CD4-positive, alpha-beta T cell treated with Interferon alpha-2 for 1 hour (primary cell): ENCODE measurements at regions not wholly inside any gene's neighbourhood (a gene's known extent, or its start where the extent isn't known, plus 50 kb on each side); places are given as distances from the start of the nearest gene placed in this dataset.

ENCODE experiments used
- DNase-seq, 2 donors: peaks; one replicate each; pipeline ENCODE4 v3.0.0-alpha.2; 2020 to 2022

DNA sequence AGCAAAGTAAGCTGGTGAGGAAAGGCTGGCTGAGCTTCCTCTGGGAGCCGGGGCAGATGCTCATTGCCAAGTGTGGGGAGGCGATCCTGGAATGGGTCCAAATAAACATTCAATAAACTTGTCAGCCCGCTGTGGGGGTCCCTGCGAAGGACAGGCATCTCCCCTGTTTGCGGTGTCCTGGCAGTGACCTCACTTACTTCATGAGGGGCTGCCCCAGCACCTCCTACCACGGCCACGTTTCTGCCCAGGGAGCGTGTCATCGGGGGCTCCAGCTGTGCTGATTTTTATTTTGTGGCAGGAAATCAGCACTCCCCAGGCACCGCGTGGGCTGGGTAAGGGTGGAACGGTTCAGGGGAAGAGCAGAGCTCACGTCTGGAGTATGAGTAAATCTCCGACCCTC, 493.9 kb upstream of the B3GAT1 start:
- no peak for DNase-seq

DNA sequence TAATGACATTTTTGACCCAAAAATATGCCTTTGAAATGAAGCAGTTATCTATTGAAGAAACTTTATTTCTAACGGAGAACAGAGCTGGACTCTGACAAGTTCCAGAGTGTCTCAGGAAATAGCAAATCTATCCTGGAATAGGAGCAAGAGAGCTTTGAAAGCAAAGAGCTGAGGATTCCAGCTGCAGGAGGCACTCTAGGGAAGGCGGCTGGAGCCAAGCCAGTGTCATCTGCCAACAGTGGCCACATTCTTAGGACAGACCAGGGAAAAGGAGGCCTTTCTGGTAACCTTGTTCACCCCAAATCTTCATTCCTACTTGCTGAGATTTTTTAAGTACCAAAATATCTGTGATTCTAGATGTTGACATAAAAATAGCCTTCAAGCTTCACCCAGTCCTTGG, 493.5 kb upstream of the B3GAT1 start:
- DNase-seq = no peak

DNA sequence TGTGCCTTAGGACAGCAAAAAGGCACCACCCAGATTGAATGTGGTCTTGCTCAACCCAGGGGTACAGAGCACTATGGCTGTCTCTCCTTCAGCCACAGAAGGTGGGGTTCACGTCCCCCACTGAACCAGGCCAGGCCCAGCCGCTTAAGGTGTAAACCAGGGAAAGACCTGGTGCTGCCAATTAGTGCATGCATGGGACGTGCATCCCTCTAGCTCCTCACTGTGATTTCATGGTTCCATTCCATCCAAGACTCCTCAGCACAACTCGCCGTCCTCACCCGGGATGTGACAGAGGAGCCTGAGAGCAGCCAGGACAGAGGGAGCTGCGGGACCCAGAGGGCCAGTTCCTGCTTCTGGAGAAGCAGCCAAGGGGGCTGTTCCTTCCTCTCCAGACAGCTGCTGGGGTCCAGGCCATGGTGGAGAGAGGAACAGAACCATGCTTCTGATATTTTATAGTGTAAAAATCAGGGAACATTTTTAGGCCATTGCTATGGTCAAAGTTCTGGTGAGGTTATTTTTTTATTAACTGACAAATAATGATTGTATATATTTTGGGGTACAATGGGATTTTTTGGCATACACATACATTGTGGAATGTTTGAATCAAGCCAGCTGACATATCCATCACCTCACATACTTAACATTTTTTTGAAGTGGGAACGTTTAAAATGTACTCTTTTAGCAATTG, 492.2 kb upstream of the B3GAT1 start:
- DNase-seq = no peak

DNA sequence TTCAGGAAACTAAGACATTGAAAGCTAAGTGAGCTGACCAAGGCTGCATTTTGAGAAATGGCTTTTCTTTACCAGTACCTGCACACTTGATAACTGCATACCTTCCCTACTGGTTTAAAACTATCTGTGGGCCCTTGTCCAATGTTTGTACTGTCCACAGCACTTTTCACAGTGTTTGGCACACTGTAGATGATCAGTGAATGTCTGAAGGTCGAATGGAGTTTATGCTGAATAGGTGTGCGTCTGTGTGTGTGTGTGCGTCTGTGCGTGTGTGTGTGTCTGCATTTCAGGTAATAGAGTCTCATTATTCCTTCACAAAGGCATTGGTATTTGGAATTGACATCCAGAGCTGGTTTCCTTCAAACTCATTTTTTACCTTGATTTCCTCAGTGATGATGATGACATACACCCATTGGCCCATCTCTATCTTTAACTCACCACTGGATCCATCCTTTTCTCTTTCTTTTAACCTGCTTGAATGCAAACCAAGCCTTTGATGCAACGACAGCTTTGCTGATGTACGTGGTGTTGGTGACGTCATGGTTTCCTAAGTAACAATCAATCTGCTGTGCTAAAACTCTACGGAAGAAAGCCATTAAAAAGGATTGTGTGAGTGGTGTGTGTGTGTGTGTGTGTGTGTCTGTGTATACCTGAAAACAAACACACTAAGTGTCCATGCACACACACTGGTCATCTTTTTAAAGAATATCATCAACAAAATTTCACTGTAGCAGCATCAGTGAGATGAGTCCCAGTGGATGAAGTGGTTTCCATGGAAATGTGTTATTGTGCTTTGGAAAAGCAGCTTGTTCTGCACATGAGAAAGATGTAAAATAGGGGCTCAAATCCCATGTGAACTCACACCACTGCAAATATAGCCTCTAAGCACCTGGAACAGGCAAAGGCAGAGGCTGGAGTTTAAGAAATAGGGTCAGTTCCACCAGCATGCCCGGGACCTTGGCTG, 490.2 kb upstream of the B3GAT1 start:
- DNase-seq = no peak

DNA sequence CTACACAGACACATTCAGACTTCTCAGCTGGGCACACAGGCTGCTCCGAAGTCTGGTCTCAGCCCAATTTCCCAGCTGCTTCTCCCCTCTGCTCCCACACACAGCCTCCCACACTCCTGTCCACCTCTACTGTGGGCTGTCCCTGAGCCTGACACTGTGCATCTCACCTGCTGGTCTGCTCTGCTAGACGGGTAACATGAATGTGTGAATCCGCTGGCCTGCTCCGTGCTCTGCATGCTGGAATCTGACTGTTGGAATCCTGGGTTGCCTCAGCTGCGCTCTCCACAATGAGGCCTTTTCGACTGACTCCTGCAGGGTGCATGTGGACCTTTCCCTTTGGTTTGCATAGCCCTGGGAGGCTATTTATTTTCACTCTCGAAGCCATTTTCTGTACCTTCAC, 489.5 kb upstream of the B3GAT1 start:
- no peak for DNase-seq

DNA sequence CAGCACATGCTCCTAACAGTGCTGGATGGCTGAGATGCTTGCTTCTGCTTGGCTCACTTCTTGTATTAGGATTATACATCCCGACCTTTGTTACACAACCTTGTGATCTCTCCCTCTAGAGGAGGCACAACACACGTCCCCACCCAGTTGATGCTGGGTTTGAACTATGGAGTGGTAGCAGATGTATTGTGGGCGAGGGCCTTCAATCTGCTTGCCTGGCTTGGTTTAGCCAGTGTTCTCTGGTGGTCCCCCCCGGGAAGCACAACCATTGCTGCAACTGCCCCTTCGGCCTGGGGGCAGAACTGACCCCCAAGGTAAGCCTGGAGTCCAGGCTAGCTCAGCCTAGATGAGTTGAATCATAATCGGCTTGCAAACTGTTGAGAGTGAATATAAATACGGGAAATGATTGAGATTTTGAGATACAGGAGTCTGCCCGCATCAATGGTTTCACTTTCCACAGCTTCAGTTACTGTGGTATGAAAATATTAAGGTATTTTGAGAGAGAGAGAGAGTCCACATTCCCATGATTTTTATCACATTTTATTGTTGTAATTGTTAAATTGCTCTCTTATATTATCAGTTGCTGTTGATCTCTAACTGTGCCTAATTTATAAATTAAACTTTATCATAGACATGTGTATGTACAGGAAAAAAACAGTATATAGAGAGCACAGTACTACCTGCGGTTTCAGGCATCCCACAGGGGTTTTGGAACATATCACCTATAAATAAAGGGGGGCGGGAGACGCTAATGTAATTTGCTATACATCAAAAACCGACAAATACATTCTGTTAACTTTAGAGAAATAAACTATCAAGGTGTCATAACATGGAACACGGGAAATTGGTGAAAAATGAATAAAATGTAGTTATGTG, 482.0 kb upstream of the B3GAT1 start:
- DNase-seq = no peak

DNA sequence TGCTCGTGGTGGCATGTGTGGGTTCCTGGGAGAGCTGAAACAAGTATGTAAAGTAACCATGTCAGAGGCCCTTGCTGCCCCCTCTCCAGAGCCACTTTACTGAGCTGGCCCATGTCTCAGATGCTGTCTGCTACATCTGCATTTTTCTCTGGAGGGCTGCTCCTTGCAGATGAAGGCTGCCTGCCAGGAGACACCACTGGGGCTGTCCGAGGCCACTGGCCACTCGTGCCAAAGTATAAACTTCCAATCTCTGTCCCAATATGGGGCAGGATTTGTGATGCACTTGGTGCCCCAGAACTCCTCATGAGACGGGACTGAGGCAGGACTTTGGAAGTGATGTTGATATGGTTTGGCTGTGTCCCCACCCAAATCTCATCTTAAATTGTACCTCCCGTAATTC, 478.4 kb upstream of the B3GAT1 start:
- DNase-seq = no peak

DNA sequence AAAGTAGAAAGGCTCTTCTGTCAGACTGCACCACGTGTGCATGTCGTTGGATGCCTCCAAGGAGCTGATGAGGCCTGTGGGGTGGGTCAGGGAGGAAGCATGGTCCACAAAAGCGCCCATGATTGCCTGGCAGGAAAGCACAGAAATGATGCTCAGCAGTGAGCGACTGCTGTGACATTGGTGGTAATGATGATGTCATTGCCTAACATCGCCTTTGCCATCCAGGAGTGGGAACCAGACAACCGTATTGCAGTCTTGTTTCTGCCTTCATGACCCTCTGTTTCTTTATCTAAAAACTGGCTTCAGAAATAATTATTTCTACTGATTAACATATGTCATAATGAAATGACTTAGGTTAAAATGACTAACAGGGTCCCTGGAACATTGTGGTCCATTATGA, 477.8 kb upstream of the B3GAT1 start:
- DNase-seq = no peak

DNA sequence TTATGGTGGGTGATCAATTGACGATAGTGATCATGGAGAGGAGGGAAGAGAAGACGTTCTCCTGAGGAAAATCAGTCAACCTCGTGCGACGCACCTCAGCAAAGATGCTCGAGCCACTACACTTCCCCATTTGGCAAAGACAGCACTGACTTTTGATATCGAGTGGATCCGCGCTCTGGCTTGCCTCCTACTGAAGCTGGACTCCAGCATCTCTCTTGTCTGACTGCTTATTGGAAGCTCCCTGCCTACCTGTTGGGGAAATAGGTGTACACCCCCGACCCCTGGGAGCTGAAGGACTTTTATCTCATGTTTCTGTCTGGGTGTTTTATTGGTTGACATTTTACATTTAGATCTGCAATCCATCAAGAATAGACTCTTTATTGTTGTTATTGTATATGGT, 476.8 kb upstream of the B3GAT1 start:
- DNase-seq = no peak

DNA sequence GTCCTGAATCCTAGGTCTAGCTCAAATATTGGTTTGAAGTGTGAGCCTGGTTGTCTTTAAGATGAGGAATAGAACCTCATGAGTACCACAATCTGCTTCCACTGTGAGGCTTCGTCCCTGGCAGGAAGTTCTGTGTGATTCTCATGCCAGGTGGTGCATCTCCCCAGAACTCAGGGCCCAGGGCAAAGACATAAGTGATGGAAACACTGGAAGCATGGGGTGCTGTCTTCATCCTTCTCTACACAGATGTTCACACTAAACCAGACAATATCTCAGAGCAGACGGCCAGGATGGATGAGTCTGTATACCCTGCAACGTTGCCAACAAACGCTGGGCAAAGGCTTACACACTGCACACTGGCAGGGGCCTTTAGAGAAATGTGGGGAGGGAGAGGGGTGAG, 475.9 kb upstream of the B3GAT1 start:
- no peak for DNase-seq

DNA sequence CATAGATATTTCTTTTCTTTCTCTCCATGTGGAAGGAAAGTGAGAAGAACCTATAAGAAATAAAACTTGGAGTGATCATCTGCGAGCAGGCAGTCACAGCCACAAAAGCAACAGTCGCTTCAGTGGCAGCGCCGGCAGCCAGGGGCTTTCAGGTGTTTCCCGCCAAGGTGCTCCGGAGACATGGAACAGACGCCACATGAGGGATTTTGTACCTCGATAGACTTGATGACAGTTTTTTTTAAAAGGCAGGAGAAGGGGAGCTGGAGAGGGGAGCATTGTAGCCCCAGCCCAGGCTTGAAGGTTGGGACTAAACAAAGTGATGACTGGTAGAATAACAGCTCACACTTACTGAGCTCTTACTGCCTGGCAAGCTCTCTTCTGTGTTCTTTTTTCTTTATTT, 471.4 kb upstream of the B3GAT1 start:
- no peak for DNase-seq

DNA sequence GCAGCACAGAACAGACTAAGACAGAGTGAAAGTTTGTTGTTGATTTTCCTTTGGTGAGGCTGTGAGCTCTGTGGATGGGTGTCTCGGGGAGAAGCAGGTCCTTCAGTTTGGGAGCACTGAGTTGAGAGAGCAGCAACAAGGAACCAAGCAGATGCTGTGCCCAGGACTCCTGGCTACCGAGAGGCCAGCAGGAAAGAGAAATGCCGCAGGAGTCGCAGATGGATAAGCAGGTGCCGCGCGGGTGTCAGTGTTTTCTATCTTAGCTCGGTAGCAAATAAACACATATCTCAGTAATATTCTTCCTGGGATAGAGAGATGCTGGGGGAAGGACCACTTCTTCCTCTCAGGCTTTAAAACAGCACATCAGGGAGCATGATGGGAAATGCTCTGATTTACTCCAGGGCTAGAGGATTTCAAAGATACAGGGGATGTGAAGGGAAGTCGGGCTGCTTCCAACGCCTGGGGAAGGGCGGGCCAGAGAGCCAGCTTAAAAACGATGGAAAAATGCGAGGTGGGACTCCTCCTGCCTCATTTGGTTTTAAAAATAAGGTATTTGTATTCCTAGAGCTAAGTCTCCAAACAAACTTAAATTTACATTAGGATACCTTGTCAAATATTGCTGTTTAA, 470.7 kb upstream of the B3GAT1 start:
- no peak for DNase-seq

DNA sequence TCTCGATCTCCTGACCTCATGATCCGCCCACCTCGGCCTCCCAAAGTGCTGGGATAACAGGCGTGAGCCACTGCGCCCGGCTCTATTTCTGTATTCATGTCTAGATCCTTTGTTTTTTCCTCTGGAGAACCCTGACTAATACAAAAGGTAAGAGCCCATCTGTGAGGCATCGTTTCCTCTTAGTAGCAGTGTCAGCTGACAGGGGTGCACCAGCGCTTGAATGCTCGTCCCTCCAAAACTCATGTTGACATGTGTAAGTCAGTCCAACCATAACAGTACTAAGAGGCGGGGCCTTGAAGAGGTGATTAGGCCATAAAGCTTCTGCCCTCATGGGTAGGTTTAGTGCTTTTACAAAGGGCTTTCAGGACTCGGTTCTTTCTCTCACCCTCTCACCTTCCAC, 470.1 kb upstream of the B3GAT1 start:
- no peak for DNase-seq

DNA sequence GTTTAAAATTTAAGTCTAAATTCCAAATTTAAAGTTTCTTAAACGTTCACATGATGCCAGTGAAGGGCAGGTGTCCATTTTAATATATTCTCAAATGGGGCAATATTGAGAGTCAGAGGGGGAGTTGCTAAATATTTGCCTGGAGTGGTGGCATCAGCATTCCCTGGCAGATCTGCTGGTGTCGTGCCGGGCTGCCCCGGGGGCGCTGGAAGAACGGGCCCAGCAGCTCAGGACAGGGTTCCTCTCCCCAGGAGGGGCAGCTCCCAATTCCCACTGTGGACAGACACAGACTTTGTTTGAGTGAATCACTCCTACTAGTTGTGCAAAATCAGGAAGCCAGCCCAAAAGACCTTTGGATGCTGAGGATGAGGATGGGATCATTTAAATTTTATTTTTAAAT, 468.7 kb upstream of the B3GAT1 start:
- DNase-seq = no peak

DNA sequence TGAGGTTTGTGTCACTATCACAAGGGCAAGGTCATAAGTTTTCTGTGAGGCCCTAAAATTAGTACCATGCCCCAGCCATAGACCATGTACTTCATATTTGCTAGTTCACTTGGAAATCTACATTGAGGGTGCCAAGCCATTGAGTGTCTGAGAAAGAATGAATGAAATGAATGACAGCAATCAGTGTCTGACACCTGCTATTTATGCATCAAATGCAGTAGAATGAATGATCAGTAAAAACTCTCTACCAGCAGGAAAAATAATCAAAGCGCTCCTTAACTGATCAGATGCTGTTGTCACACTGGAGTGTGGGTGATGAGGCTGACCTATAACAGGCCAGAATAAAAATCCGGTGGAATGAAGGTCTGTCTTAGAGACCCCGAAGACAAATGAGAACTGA, 467.9 kb upstream of the B3GAT1 start:
- DNase-seq = no peak

DNA sequence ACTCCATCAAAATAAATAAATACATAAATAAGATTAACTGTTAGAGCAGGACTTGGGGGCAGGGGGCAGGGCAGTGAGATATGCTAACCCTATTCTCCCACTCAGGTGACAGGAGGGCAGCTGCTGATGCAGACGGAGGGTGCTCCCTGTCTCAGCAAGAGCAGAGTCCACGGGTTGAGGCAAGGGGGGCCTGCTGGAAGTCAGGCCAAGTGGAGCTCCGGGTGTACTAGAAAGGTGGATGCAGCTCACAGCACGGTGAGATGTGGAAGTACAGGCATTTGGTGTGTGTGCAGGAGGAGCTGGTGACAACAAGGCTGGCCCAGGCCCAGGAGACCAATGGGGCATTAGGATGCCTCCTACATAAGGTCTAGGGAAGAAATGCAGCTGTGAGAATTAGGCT, 467.3 kb upstream of the B3GAT1 start:
- no peak for DNase-seq

DNA sequence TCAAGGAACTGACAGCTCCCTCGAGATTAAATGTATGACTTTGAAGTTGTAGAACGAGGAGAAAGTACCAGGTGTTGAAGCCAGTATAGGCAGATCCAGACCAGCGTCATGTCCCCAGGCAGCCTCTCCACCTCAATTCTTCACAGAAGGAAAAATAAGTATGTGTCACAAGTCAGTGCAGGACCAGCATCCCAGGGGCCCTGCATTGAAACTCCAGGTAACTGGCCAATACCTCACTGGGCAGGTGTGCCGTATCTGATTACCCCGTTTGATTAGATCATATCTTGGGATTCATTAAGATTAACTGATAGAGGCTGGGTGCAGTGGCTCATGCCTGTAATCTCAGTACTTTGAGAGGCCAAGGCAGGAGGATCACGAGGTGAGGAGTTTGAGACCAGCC, 466.7 kb upstream of the B3GAT1 start:
- no peak for DNase-seq

DNA sequence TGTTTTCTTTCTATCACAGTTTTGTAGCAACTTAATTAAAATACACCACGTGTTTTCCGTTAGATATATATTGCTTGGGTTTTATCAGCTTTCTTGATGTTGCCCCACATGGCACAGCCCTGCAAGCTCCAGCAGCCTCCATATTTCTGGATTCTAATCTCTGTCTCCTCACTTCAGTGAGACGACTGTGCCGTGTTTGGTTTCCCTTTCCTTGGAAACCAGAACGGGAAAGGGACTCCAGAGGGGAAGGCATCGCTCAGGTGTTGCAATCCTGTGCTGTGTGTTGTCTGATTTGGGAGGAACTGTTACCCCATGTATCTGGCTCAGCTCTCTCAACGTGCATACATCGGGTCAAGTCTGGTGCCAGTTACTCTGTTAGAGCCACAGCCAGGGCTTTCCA, 464.2 kb upstream of the B3GAT1 start:
- no peak for DNase-seq

DNA sequence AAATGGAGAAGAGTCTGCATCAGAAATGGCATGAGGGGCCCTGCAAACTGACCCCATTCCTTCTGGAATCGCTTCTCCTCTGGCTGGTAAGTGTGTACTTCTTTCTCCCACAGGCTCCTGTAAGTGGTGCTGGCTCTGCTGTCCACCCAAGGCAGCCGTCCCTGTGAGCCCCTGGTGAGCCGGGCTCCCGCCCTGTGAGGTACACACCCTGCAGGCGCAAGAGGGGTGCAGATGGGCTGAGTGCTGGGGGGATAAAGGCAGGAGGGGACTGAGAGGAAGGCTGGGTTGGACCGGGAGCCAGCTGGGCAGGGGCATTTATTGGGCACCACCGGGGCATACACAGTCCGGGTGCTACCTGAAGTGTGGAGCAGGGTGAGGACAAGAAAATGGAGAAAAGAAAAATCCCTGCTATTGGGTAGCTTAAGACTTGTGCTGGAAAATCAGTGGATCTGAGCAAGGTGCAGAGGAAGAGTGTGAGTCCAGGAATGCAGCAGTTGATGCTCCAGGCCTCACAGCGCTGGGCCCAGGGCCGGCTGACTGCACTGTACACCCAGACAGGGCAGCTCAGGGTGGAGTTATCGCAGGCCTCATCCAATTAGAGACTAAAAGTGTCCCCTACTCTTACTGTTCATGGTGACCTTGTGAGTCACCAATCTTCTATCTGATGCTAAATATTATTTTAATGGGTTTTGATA, 455.1 kb upstream of the B3GAT1 start:
- no peak for DNase-seq

DNA sequence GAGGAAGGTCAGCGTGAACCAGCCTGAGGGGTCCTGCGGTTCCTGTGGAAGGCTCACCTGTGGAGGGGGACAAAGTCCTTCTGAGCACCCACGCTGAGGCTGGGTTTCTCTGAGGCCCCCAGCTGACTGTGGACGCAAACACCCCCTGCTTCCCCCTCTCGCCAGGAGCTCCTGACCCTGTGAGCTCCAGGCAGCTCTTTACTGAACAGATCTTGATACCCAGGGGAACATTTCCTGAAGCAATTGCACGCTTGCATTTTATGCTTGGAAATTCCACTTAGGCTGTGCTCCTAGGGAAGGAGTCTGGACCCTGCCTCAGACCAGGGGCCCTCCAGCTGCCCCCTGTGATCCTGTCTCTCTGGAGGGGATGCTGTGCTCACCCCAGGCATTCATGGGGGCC, 454.2 kb upstream of the B3GAT1 start:
- no peak for DNase-seq

DNA sequence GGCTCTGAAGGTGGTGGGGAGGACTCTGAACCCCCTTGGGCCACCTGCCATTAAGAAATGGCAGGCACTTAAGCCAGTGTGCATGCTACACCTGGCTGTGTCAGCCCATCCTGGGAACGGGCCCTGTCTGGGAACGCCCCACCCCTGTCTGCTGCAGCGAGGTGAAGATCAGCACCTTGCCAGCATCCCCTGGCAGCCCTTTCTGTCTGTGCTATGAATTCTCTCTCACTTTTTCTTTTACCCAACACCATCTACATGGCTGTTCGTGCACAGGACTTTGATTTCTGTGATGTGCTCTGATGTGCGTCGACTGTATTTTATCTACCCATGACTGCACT, 452.9 kb upstream of the B3GAT1 start:
- no peak for DNase-seq

DNA sequence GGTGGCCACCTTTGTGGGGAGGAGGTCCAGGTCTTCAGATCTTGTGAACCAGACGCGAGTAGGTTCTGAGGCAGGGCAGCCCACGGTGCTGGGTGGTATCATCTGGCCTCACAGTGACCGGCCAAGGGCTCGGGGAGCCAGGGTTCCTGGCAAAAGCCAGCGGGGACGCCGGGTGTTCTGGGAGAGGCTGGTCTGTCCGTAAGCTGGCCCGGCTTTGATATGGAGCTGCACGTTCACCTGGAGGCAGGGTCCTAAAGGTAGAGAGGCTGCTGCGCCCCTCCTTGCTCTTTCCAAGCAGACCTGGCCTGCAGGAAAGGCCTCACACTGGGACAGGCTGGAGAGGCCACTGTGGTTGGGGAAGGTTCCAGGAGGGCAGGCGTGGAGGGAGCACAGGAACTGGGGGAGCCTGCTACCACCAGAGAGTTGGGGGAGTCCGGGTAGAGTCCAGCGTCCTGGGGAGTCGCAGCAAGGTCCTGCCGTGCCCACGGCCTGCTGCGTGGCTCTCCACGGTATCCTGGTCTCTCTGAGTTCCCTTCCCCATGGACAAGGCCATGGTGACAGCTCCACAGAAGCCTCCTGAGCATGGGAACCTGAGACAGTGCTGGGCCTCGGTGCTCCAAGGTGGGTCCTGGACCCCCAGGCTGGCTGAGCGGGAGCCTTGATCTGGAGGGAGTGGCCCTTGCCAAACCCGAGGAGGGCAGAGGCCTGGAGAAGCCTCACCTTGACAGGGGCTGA, 452.4 kb upstream of the B3GAT1 start:
- DNase-seq = no peak
